OCI-LY7 (cell line): ENCODE measurements at regions not wholly inside any gene's neighbourhood (a gene's known extent, or its start where the extent isn't known, plus 50 kb on each side); places are given as distances from the start of the nearest gene placed in this dataset.

Experiments
- BruUV-seq: library from RNA; stranded (reverse); fragments of 400-500 nt; replicated peaks from 2 replicates; lab custom pipeline; 2021; lab: Mats Ljungman, UMichigan
- CTCF ChIA-PET: fragments of 300-600 bp; sonication (Branson Sonifier 250); formaldehyde crosslinking; loops from one replicate; lab custom pipeline; 2022; ENCODE audit warnings: antibody characterized with exemption; ENCODE audit not compliant: unreplicated experiment; lab: Charles Lee
- POLR2A ChIA-PET: fragments of 300-600 bp; sonication (Branson Sonifier 250); formaldehyde crosslinking; loops from one replicate; lab custom pipeline; 2022; ENCODE audit warnings: antibody characterized with exemption; lab: Charles Lee
- DNase-seq: peaks from one replicate; pipeline ENCODE4 v3.0.0-alpha.2; 2015; ENCODE audit warnings: low spot score
- H2AFZ ChIP-seq: fragments of 200-600 bp; sonication (generic), shearing (Covaris generic); 2 replicates; pipeline ENCODE4 v1.6.1; 2014; ENCODE audit warnings: mild to moderate bottlenecking, antibody characterized with exemption, low read length, moderate library complexity
- H3K27ac ChIP-seq: fragments of 200-600 bp; sonication (generic); 2 replicates; pipeline ENCODE4 v1.5.1; 2014; ENCODE audit warnings: mixed run types, low read depth, mild to moderate bottlenecking, moderate library complexity, low read length, inconsistent platforms; ENCODE audit not compliant: poor library complexity, severe bottlenecking
- H3K36me3 ChIP-seq: fragments of 200-600 bp; sonication (generic); 2 replicates; pipeline ENCODE4 v1.6.1; 2014; ENCODE audit warnings: mild to moderate bottlenecking, antibody characterized with exemption, low read length, moderate library complexity, mixed read lengths; ENCODE audit not compliant: insufficient read depth
- H3K4me1 ChIP-seq: fragments of 200-600 bp; sonication (generic); 2 replicates; pipeline ENCODE4 v1.5.1; 2014; ENCODE audit warnings: mild to moderate bottlenecking, low read length; ENCODE audit not compliant: insufficient read depth, poor library complexity, severe bottlenecking
- H3K4me2 ChIP-seq: fragments of 200-600 bp; sonication (generic); 2 replicates; pipeline ENCODE4 v1.6.1; 2014; ENCODE audit warnings: mild to moderate bottlenecking, low read length
- H3K4me3 ChIP-seq: fragments of 200-600 bp; sonication (generic); 2 replicates; pipeline ENCODE4 v1.5.1; 2014; ENCODE audit warnings: mild to moderate bottlenecking, low read depth, low read length; ENCODE audit not compliant: poor library complexity, severe bottlenecking
- H3K79me2 ChIP-seq: fragments of 200-600 bp; sonication (generic); 2 replicates; pipeline ENCODE4 v1.6.1; 2016; ENCODE audit warnings: low read depth, mild to moderate bottlenecking, low read length, moderate library complexity, mixed read lengths; ENCODE audit not compliant: insufficient read depth
- H3K9me2 ChIP-seq: fragments of 200-600 bp; sonication (generic); 2 replicates; pipeline ENCODE4 v1.6.1; 2016; ENCODE audit warnings: mild to moderate bottlenecking, low read length, mixed read lengths; ENCODE audit not compliant: insufficient read depth
- H3K9me3 ChIP-seq: fragments of 200-600 bp; sonication (generic); 2 replicates; pipeline ENCODE4 v1.6.1; 2014; ENCODE audit warnings: mild to moderate bottlenecking, mixed run types, low read length, mixed read lengths
- H4K20me1 ChIP-seq: fragments of 200-600 bp; sonication (generic); 2 replicates; pipeline ENCODE4 v1.6.1; 2014; ENCODE audit warnings: mild to moderate bottlenecking, antibody characterized with exemption, low read length, moderate library complexity, mixed read lengths; ENCODE audit not compliant: insufficient read depth
- EZH2phosphoT487 ChIP-seq: fragments of 200-600 bp; sonication (generic); IDR thresholded peaks from 2 replicates; pipeline ENCODE4 v1.6.1; 2018; ENCODE audit warnings: low read depth, borderline replicate concordance, mild to moderate bottlenecking, mixed run types, antibody characterized with exemption, low read length, moderate library complexity, mixed read lengths
- intact Hi-C: fragments of 100-400 bp; cut with micrococcal nuclease; formaldehyde crosslinking; loops from one replicate; pipeline ENCODE4 v1.10.0; 2022; ENCODE audit not compliant: unreplicated experiment
- TF ChIP-seq, protein P1 (sequence below): fragments of 200-600 bp; sonication (generic); conservative IDR thresholded peaks from 2 replicates; pipeline ENCODE4 v1.5.1; 2014; ENCODE audit warnings: mild to moderate bottlenecking, antibody characterized with exemption, low read length, moderate library complexity, mixed read lengths

DNA sequence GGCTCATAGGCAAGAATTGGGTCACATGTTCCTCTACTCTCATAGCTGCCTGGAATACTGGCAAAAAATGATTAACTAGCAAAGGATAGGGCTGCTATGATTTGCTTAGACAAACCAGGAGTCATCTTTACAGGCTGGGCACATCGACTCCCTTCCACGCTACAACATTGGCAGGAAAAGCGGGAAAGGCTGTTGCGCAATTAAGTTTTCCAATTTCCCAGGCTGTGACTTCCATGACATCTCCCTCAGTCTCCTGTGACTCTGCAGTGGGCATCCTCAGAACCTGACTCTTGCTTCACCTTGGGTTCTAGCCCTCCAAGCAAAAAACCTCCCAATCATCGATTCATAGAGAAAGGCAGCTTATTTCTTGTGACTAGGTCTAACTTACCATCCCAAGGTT, 184.5 kb upstream of the E2F7 start:
- no TSS peak for BruUV-seq
- POLR2A ChIA-PET, result interaction anchor here (0.5 kb wide), 1 partner anchor 379 kb away, joined by 4 read pairs; no protein-coding TSS in a partner anchor
- Histone ChIP-seq H3K79me2 (no peaks in the 10 kb centered on the region), H3K4me2 (no peak overlapping the region), H3K9me2 (no peaks in the 10 kb centered on the region), H3K27ac (no peak overlapping the region), H3K36me3 (no peaks in the 10 kb centered on the region), H3K4me3 (no peak overlapping the region), H3K4me1 (no peaks in the 10 kb centered on the region), H2AFZ (no peak overlapping the region), H4K20me1 (no peaks in the 10 kb centered on the region), H3K9me3 (no peaks in the 10 kb centered on the region)
- TF ChIP-seq, protein P1, sequence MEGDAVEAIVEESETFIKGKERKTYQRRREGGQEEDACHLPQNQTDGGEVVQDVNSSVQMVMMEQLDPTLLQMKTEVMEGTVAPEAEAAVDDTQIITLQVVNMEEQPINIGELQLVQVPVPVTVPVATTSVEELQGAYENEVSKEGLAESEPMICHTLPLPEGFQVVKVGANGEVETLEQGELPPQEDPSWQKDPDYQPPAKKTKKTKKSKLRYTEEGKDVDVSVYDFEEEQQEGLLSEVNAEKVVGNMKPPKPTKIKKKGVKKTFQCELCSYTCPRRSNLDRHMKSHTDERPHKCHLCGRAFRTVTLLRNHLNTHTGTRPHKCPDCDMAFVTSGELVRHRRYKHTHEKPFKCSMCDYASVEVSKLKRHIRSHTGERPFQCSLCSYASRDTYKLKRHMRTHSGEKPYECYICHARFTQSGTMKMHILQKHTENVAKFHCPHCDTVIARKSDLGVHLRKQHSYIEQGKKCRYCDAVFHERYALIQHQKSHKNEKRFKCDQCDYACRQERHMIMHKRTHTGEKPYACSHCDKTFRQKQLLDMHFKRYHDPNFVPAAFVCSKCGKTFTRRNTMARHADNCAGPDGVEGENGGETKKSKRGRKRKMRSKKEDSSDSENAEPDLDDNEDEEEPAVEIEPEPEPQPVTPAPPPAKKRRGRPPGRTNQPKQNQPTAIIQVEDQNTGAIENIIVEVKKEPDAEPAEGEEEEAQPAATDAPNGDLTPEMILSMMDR, result no peak
- TF ChIP-seq EZH2phosphoT487, result no peak
- intact Hi-C loops, result no loop called here
- no peak for DNase-seq
- CTCF ChIA-PET, result no interaction called here

DNA sequence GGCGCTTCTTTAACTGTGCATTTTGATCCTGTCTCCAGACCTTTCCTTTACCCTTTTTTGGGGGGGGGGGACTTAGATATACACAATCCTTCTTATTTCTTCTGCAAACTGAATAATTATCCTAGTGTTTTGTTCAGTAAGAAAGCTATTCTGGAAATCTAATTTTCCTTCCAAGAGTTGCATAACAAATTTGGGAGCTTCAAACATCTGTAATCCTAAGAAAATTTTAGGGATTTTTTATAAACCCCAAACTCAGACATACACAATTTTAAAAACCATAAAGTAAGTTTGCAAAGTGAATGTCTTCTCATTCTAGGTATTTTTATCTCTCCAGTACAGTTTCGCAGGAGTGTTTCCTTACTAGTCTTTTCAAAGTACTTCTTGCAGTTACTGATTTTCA, 182.7 kb upstream of the E2F7 start:
- intact Hi-C loops, result no loop called here
- Histone ChIP-seq H3K9me3 (no peaks in the 10 kb centered on the region), H4K20me1 (no peaks in the 10 kb centered on the region), H2AFZ (no peak overlapping the region), H3K36me3 (no peaks in the 10 kb centered on the region), H3K27ac (no peak overlapping the region), H3K9me2 (no peaks in the 10 kb centered on the region), H3K4me1 (no peaks in the 10 kb centered on the region), H3K79me2 (no peaks in the 10 kb centered on the region), H3K4me3 (no peak overlapping the region), H3K4me2 (no peak overlapping the region)
- no peak for DNase-seq
- ChIA-PET CTCF (no interaction called here), POLR2A (interaction anchor here (0.7 to 1.2 kb wide), 2 partner anchors 19 to 22 kb away, joined by 3 to 5 read pairs; no protein-coding TSS in a partner anchor)
- BruUV-seq, result no TSS peak
- TF ChIP-seq EZH2phosphoT487, result no peak
- TF ChIP-seq, protein P1, result no peak

DNA sequence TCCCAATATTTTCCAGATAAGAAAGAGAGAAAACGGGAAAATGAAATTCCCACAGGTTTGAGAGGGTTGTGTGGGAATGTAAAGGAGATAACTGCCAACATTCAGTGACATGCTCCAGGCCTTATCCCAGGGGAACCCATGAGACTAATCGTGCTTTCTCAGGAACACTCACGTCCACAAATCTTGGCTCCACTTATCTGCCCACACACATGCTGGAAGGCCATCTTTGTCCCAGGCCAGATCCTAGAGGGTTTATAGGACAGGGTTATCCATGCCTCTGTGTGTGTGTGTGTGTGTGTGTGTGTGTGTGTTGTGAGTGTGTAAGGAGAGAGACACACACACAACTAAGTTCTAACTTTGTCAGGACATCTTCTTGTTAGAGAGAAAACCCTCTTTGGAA, 182.2 kb upstream of the E2F7 start:
- BruUV-seq, result no TSS peak
- CTCF ChIA-PET, result no interaction called here

More for the DNA sequence above, 182.2 kb upstream of the E2F7 start:
- H3K4me2 ChIP-seq, result no peak overlapping the region
- no peak overlapping the region for H3K4me3 ChIP-seq
- no peaks in the 10 kb centered on the region for H3K36me3 ChIP-seq
- no peak overlapping the region for H2AFZ ChIP-seq
- no peak overlapping the region for H3K27ac ChIP-seq
- no peaks in the 10 kb centered on the region for H4K20me1 ChIP-seq
- POLR2A ChIA-PET, result interaction anchor here (0.7 to 1.2 kb wide), 2 partner anchors 19 to 22 kb away, joined by 3 to 5 read pairs; no protein-coding TSS in a partner anchor
- no peaks in the 10 kb centered on the region for H3K9me2 ChIP-seq
- TF ChIP-seq, protein P1, result no peak
- no peak for TF ChIP-seq EZH2phosphoT487
- intact Hi-C loops, result no loop called here
- no peaks in the 10 kb centered on the region for H3K79me2 ChIP-seq
- no peaks in the 10 kb centered on the region for H3K9me3 ChIP-seq
- no peaks in the 10 kb centered on the region for H3K4me1 ChIP-seq
- DNase-seq, result no peak
